Mesothelial cell of epicardium (in vitro differentiated cells): ENCODE measurements at regions not wholly inside any gene's neighbourhood (a gene's known extent, or its start where the extent isn't known, plus 50 kb on each side); places are given as distances from the start of the nearest gene placed in this dataset.
A peak's percentile ranks its signal among the peaks of the same experiment; 100 is the strongest.

ENCODE experiments used
- DNase-seq, 2 experiments: peaks; one replicate each; pipeline ENCODE4 v3.0.0; 2021; ENCODE audit warnings: low spot score in 2 of 2; ENCODE audit not compliant: unreplicated experiment in 2 of 2
- H3K27ac Mint-ChIP-seq: 2 replicates; pipeline ENCODE4 v1.8.0; 2021; ENCODE audit warnings: mixed read lengths
- H3K27me3 Mint-ChIP-seq: 2 replicates; pipeline ENCODE4 v1.8.0; 2021; ENCODE audit warnings: low read depth, mixed read lengths
- H3K36me3 Mint-ChIP-seq: 2 replicates; pipeline ENCODE4 v1.8.0; 2021; ENCODE audit warnings: mixed read lengths
- H3K4me1 Mint-ChIP-seq: 2 replicates; pipeline ENCODE4 v1.8.0; 2021; ENCODE audit warnings: mixed read lengths
- H3K4me3 Mint-ChIP-seq: 2 replicates; pipeline ENCODE4 v1.8.0; 2021; ENCODE audit warnings: mild to moderate bottlenecking, moderate library complexity, mixed read lengths
- H3K9me3 Mint-ChIP-seq: 2 replicates; pipeline ENCODE4 v1.8.0; 2021; ENCODE audit warnings: mixed read lengths
- CTCF ChIP-seq: fragments of 200-600 bp; sonication (generic); IDR thresholded peaks from one replicate; pipeline ENCODE4 v1.5.0; 2021; ENCODE audit warnings: antibody characterized with exemption; ENCODE audit not compliant: unreplicated experiment

- Mint-ChIP-seq H3K9me3 (peaks cover 19% of the 10 kb centered on the region), H3K27me3 (no peaks in the 10 kb centered on the region), H3K4me1 (peaks cover 7% of the 10 kb centered on the region), H3K4me3 (no peak overlapping the region), H3K27ac (no peak overlapping the region), H3K36me3 (no peaks in the 10 kb centered on the region)
- DNase-seq: no peak
- no peak for TF ChIP-seq CTCF
Measured at GRCh38 chr1:168826269-168826668, 97.3 kb upstream of the DPT start.

DNA sequence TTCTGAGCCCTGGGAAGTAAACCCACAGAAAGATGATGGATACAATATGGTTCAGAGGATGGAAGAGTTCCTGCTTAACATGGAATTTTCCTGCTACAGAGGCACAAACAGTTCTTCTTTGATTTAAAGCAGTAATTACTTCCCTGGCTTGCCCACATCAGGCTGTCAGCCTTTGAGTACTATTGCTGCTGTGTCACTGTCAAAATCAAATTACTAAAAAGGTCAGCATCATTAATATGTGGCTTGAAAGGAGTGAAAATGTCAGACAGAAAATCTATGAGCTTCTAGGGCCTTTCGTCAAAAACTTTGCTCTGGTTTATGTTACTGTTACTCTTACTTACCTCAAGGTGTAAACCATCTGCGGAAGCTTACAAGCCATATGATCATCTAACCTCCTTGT is 98.6 kb upstream of the DPT start:
- DNase-seq: no peak

GRCh38 chr1:168829876-168830275 is 100.9 kb upstream of the DPT start:
- Mint-ChIP-seq H3K9me3 (peaks cover 8% of the 10 kb centered on the region), H3K36me3 (no peaks in the 10 kb centered on the region), H3K27me3 (no peaks in the 10 kb centered on the region), H3K4me3 (no peak overlapping the region), H3K4me1 (peaks cover 16% of the 10 kb centered on the region), H3K27ac (no peak overlapping the region)
- TF ChIP-seq CTCF: no peak
- no peak for DNase-seq

More for the DNA sequence above, 98.6 kb upstream of the DPT start:
- H3K4me3 Mint-ChIP-seq: no peak overlapping the region
- H3K36me3 Mint-ChIP-seq: no peaks in the 10 kb centered on the region
- H3K27me3 Mint-ChIP-seq: no peaks in the 10 kb centered on the region
- peaks cover 7% of the 10 kb centered on the region for H3K4me1 Mint-ChIP-seq
- no peak for TF ChIP-seq CTCF
- H3K9me3 Mint-ChIP-seq: peaks cover 19% of the 10 kb centered on the region
- H3K27ac Mint-ChIP-seq: no peak overlapping the region

DNA sequence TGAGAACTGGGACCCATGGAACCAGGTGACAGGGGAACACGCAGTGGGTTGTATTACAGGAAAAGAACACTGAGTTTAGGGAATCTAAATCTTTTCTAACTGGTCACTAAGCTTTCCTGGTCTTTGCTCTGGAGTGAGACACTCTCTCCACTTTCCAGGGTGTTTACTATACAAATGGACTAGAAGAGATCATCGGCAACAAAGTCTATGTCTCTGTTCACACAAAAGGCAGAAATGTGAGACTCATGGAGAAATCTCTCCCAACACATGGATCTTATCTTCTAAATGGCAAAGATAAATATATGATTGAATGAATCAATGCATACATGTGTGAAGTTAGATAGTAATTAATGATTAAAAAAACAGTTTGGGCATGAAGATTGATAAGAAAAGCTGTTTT is 101.6 kb upstream of the DPT start:
- peaks cover 19% of the 10 kb centered on the region for H3K4me1 Mint-ChIP-seq
- no peak overlapping the region for H3K4me3 Mint-ChIP-seq
- TF ChIP-seq CTCF: no peak
- H3K27me3 Mint-ChIP-seq: no peaks in the 10 kb centered on the region
- no peaks in the 10 kb centered on the region for H3K36me3 Mint-ChIP-seq
- no peak overlapping the region for H3K27ac Mint-ChIP-seq
- DNase-seq: no peak
- H3K9me3 Mint-ChIP-seq: peaks cover 2% of the 10 kb centered on the region

DNA sequence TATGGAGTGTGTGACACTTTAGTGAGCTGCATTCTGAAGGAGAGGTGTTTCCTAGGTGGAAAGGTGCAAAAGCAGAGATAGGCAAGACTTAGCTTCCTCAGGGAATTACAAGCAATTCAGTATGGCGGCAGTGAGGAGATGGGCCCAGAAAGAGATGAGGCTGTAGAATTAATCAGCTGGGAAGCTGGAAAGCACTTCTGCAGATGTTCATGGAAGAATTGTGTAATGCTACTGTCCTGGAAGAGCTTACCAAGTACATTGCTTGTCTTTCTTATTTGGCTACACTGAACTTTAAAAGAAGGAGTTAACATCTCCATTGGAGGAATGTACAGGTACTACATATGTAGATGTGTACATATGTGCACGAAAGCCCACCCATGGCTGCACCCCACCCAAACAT is 103.7 kb upstream of the DPT start:
- Mint-ChIP-seq H3K27me3 (no peaks in the 10 kb centered on the region), H3K4me3 (no peak overlapping the region), H3K9me3 (no peaks in the 10 kb centered on the region), H3K4me1 (peaks cover 19% of the 10 kb centered on the region), H3K27ac (no peak overlapping the region), H3K36me3 (no peaks in the 10 kb centered on the region)
- no peak for DNase-seq
- TF ChIP-seq CTCF: no peak

DNA sequence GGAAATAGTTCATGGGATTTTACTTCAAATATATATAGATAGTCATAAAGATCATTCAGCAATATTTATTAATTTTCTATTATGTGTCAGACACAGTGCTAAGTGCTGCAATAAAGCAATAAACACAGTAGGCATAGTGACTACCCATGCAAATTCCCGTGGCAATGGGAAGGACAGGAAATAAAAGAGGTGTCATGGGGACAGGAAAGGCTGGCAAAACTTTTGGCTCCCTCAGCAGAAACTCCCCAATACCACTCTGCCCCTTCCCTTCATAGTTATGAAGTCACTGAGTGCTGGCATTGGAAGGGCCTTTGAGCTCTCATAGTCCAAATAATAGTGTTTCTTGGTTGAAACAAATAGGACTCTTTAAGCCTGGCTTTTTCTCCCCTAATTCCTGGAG is 104.4 kb upstream of the DPT start:
- H3K36me3 Mint-ChIP-seq: no peaks in the 10 kb centered on the region
- no peak for DNase-seq
- peaks cover 19% of the 10 kb centered on the region for H3K4me1 Mint-ChIP-seq
- no peaks in the 10 kb centered on the region for H3K27me3 Mint-ChIP-seq
- H3K9me3 Mint-ChIP-seq: peaks cover 2% of the 10 kb centered on the region
- no peak for TF ChIP-seq CTCF
- H3K4me3 Mint-ChIP-seq: no peak overlapping the region
- H3K27ac Mint-ChIP-seq: peak overlapping the region; percentile 7
